PFSK-1 (cell line): ENCODE measurements at regions not wholly inside any gene's neighbourhood (a gene's known extent, or its start where the extent isn't known, plus 50 kb on each side); places are given as distances from the start of the nearest gene placed in this dataset.

Source experiments
- FOXP2 ChIP-seq: optimal IDR thresholded peaks from 2 replicates; pipeline ENCODE3; 2011; ENCODE audit warnings: borderline replicate concordance, control low read depth, inconsistent platforms; ENCODE audit not compliant: insufficient read depth; ENCODE audit errors: extremely low read length, extremely low read depth
- POLR2AphosphoS5 ChIP-seq: IDR thresholded peaks from 2 replicates; pipeline ENCODE4 v1.6.1; 2012; ENCODE audit warnings: low read depth, mild to moderate bottlenecking, control low read depth, low read length, moderate library complexity
- SIN3A ChIP-seq: IDR thresholded peaks from 2 replicates; pipeline ENCODE4 v1.6.1; 2012; ENCODE audit warnings: mild to moderate bottlenecking, low read length, moderate library complexity, borderline replicate concordance; ENCODE audit not compliant: insufficient read depth
- TAF1 ChIP-seq: IDR thresholded peaks from 2 replicates; pipeline ENCODE4 v1.6.1; 2012; ENCODE audit warnings: low read length, control low read depth, borderline replicate concordance; ENCODE audit not compliant: insufficient read depth
- TF ChIP-seq, protein P1 (sequence below), 2 experiments: IDR thresholded peaks; 2 replicates each; pipeline versions ENCODE4 v1.6.1 to v1.8.0; 2011 to 2012; ENCODE audit warnings: low read depth in 2 of 2, low read length in 2 of 2, control low read depth in 1 of 2, inconsistent platforms in 1 of 2, mild to moderate bottlenecking in 1 of 2, moderate library complexity in 1 of 2; ENCODE audit not compliant: insufficient read depth in 1 of 2

DNA sequence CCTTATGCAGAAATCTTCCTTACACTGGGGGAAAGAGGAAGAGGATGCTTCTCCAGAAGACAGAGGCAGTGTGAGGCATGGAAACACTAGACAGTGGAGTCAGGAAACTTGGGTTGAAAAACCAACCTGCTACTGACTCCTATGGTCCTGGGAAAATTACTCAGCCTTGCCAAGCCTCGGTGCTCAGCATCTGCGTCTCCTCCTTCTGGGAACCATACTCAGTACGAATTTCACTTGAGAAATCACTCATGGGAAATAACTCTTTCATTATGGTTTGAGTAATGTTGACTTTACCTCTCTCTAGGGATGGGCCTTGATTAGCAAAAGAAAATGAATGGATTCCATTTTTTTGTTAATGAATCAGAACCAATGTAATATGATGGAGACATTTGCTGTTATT is 96.5 kb downstream of the KCNE4 start:
- TF ChIP-seq SIN3A (no peak), POLR2AphosphoS5 (no peak), TAF1 (no peak), FOXP2 (no peak)
- TF ChIP-seq, protein P1, sequence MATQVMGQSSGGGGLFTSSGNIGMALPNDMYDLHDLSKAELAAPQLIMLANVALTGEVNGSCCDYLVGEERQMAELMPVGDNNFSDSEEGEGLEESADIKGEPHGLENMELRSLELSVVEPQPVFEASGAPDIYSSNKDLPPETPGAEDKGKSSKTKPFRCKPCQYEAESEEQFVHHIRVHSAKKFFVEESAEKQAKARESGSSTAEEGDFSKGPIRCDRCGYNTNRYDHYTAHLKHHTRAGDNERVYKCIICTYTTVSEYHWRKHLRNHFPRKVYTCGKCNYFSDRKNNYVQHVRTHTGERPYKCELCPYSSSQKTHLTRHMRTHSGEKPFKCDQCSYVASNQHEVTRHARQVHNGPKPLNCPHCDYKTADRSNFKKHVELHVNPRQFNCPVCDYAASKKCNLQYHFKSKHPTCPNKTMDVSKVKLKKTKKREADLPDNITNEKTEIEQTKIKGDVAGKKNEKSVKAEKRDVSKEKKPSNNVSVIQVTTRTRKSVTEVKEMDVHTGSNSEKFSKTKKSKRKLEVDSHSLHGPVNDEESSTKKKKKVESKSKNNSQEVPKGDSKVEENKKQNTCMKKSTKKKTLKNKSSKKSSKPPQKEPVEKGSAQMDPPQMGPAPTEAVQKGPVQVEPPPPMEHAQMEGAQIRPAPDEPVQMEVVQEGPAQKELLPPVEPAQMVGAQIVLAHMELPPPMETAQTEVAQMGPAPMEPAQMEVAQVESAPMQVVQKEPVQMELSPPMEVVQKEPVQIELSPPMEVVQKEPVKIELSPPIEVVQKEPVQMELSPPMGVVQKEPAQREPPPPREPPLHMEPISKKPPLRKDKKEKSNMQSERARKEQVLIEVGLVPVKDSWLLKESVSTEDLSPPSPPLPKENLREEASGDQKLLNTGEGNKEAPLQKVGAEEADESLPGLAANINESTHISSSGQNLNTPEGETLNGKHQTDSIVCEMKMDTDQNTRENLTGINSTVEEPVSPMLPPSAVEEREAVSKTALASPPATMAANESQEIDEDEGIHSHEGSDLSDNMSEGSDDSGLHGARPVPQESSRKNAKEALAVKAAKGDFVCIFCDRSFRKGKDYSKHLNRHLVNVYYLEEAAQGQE (IDR thresholded peaks at IDR 0.05; ENCODE audit: insufficient read depth in 1 of 2, low read depth in 2 of 2, low read length in 2 of 2): no peak

DNA sequence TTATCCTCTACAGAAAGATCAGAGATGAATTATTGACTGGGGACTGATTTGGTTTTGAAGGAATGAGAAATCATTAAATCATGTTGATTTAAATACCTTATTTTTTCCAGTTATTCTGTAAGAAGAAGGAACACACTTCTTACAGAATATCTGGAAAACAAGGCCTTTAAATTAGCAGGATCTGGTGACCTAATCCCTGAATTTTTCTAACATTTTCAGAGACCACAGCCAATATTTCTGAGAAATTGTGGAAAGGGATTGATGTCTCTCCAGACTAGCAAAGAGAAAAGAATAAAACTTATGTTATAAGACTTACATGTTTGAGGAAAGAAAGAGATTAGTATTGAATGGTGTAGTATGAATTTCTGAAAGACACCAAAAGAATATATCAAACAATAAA is 104.0 kb downstream of the KCNE4 start:
- TF ChIP-seq SIN3A (no peak), TAF1 (no peak), POLR2AphosphoS5 (no peak), FOXP2 (no peak)
- TF ChIP-seq, protein P1 (IDR thresholded peaks at IDR 0.05; ENCODE audit: insufficient read depth in 1 of 2, low read depth in 2 of 2, low read length in 2 of 2): no peak

DNA sequence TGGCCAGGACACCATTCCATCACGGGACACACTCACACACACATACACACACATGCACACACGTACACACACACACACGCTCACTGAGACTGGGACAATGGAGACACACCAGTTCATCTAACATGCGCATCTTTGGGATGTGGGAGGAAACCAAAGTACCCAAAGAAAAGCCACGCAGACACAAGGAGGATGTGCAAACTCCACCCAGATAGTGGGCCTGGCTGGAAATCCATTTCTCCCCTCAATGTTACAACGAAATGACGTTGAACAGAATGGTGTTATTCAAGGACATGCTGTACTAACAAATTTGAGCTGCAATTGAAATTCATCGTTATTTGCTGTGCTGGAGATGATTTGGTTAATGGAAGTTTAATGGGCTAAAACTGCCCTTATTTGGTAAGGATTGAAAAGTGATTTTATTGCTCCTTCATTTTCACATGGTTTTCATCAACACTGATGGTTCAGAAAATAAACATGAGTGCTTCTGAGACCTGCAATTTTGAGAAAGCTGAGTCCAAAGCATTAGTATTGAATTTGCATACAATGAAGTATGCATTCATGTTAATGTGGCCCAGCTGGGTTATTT is 110.0 kb downstream of the KCNE4 start:
- TF ChIP-seq, protein P1 (IDR thresholded peaks at IDR 0.05; ENCODE audit: insufficient read depth in 1 of 2, low read depth in 2 of 2, low read length in 2 of 2): no peak
- no peak for TF ChIP-seq TAF1
- TF ChIP-seq FOXP2: no peak
- TF ChIP-seq SIN3A: no peak
- TF ChIP-seq POLR2AphosphoS5: no peak

DNA sequence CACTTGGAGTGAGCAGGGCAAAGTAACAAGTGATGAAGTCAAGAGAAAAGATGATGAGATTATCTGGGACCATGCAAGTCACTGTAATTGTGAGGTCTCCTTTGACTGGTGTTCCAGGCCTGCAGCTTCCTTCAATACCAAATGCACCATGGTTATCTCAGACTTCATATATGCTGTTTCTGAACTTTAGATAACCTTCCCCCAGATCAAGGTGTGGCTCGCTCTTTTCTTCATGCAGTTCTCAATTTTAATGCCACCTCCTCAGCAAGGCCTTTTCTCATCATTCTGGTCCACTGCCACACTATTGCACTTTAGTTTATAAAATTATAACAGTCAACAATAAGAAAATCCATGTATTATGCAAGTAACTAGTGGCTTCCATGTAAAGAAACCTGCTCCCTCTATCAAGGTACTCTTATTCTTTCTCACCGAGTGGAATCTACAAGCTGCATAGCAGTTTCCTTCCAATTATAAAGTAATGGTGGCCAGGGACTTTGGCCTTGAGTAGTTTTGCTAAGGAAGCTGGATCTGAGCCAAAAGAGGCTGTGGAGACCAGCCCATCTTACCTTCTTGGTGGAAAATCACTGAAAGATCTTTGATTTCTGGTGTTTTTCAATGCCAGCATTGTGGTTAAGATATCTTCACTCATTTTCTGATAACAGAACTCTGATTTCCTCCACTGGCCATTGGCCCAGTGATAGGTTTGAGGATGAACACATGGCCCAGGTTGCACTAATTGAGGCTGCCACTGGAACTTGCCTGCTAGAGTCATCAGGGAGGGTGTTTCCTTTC is 113.6 kb downstream of the KCNE4 start:
- TF ChIP-seq SIN3A: no peak
- TF ChIP-seq FOXP2: no peak
- TF ChIP-seq POLR2AphosphoS5: no peak
- no peak for TF ChIP-seq TAF1
- TF ChIP-seq, protein P1 (IDR thresholded peaks at IDR 0.05; ENCODE audit: insufficient read depth in 1 of 2, low read depth in 2 of 2, low read length in 2 of 2): no peak
